Esophagus squamous epithelium (tissue), 5 donors: ENCODE measurements at regions not wholly inside any gene's neighbourhood (a gene's known extent, or its start where the extent isn't known, plus 50 kb on each side); places are given as distances from the start of the nearest gene placed in this dataset.
A peak's percentile ranks its signal among the peaks of the same experiment; 100 is the strongest.

Experiments
- DNase-seq: peaks from one replicate; lab custom pipeline; 2025; lab: John Stamatoyannopoulos, UW
- H3K27ac ChIP-seq, 4 donors: fragments of 200-600 bp; sonication (generic); one replicate each; pipeline ENCODE4 v1.5.1; 2016 to 2019; ENCODE audit warnings: mild to moderate bottlenecking in 1 of 4
- H3K27me3 ChIP-seq, 4 donors: fragments of 200-600 bp; sonication (generic); 1 replicate in 3 of 4; 2 replicates in 1 of 4; pipeline versions ENCODE4 v1.5.1 to v1.6.0; 2017 to 2021; ENCODE audit warnings: antibody characterized with exemption in 1 of 4
- H3K36me3 ChIP-seq, 3 donors: fragments of 200-600 bp; sonication (generic); one replicate each; pipeline ENCODE4 v1.5.1; 2016 to 2019
- H3K4me1 ChIP-seq, 3 donors: fragments of 200-600 bp; sonication (generic); one replicate each; pipeline ENCODE4 v1.5.1; 2017 to 2019
- H3K4me3 ChIP-seq, 4 donors: fragments of 200-600 bp; sonication (generic); 1 replicate in 3 of 4; 2 replicates in 1 of 4; pipeline ENCODE4 v1.5.1; 2016 to 2019; ENCODE audit warnings: mild to moderate bottlenecking in 2 of 4, moderate library complexity in 1 of 4
- H3K9me3 ChIP-seq, 3 donors: fragments of 200-600 bp; sonication (generic); one replicate each; pipeline ENCODE4 v1.5.1; 2016 to 2019
- POLR2A ChIP-seq, 4 donors: fragments of 450-650 bp; IDR thresholded peaks; one replicate each; pipeline ENCODE4 v1.6.1; 2017; ENCODE audit warnings: antibody characterized with exemption in 4 of 4, mild to moderate bottlenecking in 4 of 4, moderate library complexity in 3 of 4
- WGBS, 2 donors: methylation state at CpG; one replicate each; pipeline ENCODE4 v1.1.5; 2018; 5-methylcytosine and 5-hydroxymethylcytosine counted together
- intact Hi-C: fragments of 100-400 bp; cut with DNase I; formaldehyde crosslinking; loops from one replicate; pipeline ENCODE4 v1.15.0; 2022
- TF ChIP-seq, protein P1 (sequence below), 6 experiments: fragments of 450-650 bp in 4 of 6; fragments of 200-600 bp in 2 of 6; sonication (generic) in 2 of 6; IDR thresholded peaks; one replicate each; pipeline ENCODE4 v1.5.1; 2016 to 2019; ENCODE audit warnings: antibody characterized with exemption in 6 of 6, mild to moderate bottlenecking in 4 of 6, moderate library complexity in 4 of 6
- donor health status: DM: yes; HTN: yes; CAD: no.

DNA sequence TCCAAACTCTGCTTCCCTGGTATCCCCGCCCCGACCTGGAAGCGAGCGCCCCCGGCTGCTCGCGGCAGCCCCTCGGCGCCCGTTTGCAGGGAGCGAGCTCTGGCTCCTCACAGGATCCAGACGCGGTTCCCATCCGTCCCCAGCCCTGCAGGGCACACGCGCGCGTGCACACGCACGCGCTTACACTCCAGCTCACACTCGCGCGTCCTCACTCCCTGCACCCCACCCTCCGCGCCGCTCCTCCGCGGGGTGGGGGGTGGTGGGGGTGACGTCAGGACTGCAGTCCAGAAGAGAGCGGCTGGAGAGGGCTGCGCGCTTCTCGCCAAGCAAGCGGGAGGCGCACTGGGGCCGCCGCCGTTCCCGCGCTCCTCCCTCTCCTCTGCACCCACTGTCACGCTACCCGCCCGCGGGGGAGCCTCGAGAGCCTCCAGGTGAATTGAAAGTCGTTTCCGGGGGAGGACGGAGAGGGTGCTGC is 255.6 kb downstream of the OTUD1 start:
- DNase-seq = no peak
- no peak overlapping the region for H3K27ac ChIP-seq
- TF ChIP-seq, protein P1, sequence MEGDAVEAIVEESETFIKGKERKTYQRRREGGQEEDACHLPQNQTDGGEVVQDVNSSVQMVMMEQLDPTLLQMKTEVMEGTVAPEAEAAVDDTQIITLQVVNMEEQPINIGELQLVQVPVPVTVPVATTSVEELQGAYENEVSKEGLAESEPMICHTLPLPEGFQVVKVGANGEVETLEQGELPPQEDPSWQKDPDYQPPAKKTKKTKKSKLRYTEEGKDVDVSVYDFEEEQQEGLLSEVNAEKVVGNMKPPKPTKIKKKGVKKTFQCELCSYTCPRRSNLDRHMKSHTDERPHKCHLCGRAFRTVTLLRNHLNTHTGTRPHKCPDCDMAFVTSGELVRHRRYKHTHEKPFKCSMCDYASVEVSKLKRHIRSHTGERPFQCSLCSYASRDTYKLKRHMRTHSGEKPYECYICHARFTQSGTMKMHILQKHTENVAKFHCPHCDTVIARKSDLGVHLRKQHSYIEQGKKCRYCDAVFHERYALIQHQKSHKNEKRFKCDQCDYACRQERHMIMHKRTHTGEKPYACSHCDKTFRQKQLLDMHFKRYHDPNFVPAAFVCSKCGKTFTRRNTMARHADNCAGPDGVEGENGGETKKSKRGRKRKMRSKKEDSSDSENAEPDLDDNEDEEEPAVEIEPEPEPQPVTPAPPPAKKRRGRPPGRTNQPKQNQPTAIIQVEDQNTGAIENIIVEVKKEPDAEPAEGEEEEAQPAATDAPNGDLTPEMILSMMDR (IDR thresholded peaks at IDR 0.05) = no peak
- TF ChIP-seq POLR2A (IDR thresholded peaks at IDR 0.05) = no peak
- no peaks in the 10 kb centered on the region for H3K9me3 ChIP-seq
- peaks cover 0 to 81% (median 13%) of the 10 kb centered on the region in 4 donors for H3K27me3 ChIP-seq
- peaks cover 12 to 30% (median 15%) of the 10 kb centered on the region in 3 donors for H3K4me1 ChIP-seq
- H3K36me3 ChIP-seq = no peaks in the 10 kb centered on the region
- H3K4me3 ChIP-seq = peak overlapping the region in 3 of 4 donors; percentile 29 to 58 (median 40)
- intact Hi-C loops = no loop called here
- WGBS, 2 donors = 17 to 20% methylated on average over 1 to 7 of the region's 49 CpGs

DNA sequence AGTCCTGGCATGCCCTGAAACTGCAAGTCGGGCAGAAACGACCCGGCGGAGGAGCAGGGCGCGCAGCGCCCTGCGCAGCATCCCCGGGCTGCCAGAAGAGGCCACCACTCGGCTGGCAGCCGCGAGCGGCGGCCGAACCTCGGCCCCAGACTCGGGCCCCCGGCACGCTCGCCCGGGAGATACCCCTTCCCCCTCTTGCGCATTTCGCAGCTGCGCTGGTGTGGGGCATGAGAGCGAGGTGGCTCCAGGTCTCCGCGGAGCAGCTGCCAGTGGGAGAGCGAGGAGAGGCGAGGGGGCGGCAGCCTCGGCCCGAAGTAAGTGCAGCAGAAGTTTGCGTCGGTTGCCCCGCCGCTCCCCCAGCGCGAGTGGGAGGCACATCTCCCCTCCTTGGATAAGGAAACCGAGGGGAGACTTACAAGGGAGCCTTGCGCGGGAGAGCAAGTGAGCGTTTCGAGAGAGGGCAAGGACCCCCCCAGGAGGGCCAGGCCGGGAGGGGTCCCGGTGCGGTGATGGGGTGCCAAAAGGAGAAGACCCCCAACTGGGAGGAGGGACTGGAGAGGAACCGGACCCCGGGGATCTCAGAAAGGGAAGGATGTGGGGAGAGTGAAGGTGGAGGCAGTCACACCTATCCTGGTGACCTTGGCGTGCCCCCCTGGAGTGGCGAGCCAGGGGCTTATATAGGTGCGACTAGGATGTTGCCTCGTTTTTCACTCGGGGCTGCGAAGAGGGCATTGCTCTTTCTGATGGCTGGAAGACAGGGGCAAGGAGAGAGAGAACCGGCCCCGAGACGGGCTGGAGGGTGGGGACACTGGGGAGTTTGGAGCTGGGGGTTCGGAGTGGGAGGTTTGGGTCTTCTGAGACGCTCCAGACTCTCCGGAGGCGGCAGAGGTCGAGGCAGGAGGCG is 256.3 kb downstream of the OTUD1 start:
- no peaks in the 10 kb centered on the region for H3K36me3 ChIP-seq
- TF ChIP-seq, protein P1 (IDR thresholded peaks at IDR 0.05) = no peak
- no peak for TF ChIP-seq POLR2A (IDR thresholded peaks at IDR 0.05)
- H3K4me1 ChIP-seq = peaks cover 12 to 30% (median 15%) of the 10 kb centered on the region in 3 donors
- WGBS, 2 donors = 3 to 4% methylated on average over 18 to 22 of the region's 63 CpGs
- H3K4me3 ChIP-seq = peak overlapping the region in 3 of 4 donors; percentile 29 to 58 (median 40)
- H3K9me3 ChIP-seq = no peaks in the 10 kb centered on the region
- peaks cover 0 to 81% (median 13%) of the 10 kb centered on the region in 4 donors for H3K27me3 ChIP-seq
- DNase-seq = no peak
- intact Hi-C loops = no loop called here
- no peak overlapping the region for H3K27ac ChIP-seq

DNA sequence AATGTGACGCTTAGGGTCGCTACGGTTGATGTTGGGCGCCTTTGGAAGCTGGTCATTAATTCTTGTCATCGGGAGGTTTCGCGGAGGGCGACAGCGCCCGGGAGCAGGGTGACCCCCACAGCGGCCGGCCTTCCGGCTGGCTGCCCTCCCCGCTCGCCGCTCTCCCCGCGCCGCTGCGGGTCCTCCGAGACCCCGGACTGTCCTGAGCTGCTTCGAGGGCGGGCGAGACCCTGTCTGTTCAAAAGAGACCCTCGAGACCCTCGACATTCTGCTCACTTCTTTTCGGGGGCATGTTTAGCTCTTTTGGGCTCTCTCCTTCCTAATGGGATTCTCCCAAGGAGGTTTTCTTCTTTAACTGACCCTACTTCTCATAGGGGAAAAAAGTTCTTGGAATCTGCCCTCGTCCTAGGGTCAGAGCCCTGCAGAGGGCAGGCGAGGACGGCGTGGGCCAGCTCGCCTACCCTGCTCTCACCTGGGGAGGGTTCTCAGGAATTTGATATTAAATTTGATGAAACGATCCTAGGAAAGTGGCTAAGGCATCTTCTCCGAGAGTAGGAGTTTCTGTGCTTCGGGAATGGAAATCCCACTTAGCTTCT is 257.0 kb downstream of the OTUD1 start:
- WGBS, 2 donors = 15 to 19% methylated on average over 11 to 27 of the region's 36 CpGs
- Histone ChIP-seq H3K27me3 (peaks cover 0 to 80% (median 13%) of the 10 kb centered on the region in 4 donors), H3K27ac (no peak overlapping the region), H3K4me3 (peak overlapping the region in 2 of 4 donors; percentile 40 to 58), H3K4me1 (peaks cover 12 to 30% (median 15%) of the 10 kb centered on the region in 3 donors), H3K36me3 (no peaks in the 10 kb centered on the region), H3K9me3 (no peaks in the 10 kb centered on the region)
- no peak for DNase-seq
- intact Hi-C loops = no loop called here
- no peak for TF ChIP-seq POLR2A (IDR thresholded peaks at IDR 0.05)
- TF ChIP-seq, protein P1 (IDR thresholded peaks at IDR 0.05) = no peak

DNA sequence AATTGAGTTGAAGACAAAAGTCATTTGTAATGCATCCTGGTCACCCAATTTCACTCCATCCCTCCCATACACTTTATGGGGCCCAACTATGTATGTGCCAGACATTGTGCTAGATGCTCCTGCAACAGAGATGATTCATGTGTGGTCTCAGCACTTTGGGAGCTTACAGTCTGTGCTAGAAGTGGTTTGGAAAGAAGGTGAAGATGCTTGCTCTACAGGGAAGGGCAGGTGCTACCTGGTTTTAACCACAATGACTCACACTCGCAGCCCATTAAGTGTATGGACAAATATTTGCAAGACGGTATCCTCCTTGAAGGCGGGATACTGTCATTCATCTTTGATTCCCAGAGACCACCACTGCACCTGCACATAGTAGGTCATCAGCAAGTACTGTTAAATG is 257.6 kb downstream of the OTUD1 start:
- H3K4me3 ChIP-seq = no peak overlapping the region
- H3K9me3 ChIP-seq = no peaks in the 10 kb centered on the region
- intact Hi-C loops = no loop called here
- H3K4me1 ChIP-seq = peaks cover 12 to 30% (median 15%) of the 10 kb centered on the region in 3 donors
- TF ChIP-seq, protein P1 (IDR thresholded peaks at IDR 0.05) = no peak
- TF ChIP-seq POLR2A (IDR thresholded peaks at IDR 0.05) = no peak
- 56 to 67% methylated on average over 3 of the region's 3 CpGs for WGBS, 2 donors
- peaks cover 0 to 80% (median 13%) of the 10 kb centered on the region in 4 donors for H3K27me3 ChIP-seq
- no peak overlapping the region for H3K27ac ChIP-seq
- H3K36me3 ChIP-seq = no peaks in the 10 kb centered on the region
- no peak for DNase-seq
